CD14-positive monocyte (primary cell): ENCODE measurements at regions not wholly inside any gene's neighbourhood (a gene's known extent, or its start where the extent isn't known, plus 50 kb on each side); places are given as distances from the start of the nearest gene placed in this dataset.

Source experiments
- DNase-seq, 3 donors: peaks; one replicate each; pipeline ENCODE4 v3.0.0-alpha.2; 2011 to 2022
- H2AFZ ChIP-seq: 2 replicates; pipeline ENCODE4 v1.6.0; 2012; ENCODE audit warnings: mild to moderate bottlenecking, low read depth, low read length, inconsistent platforms; ENCODE audit not compliant: insufficient read depth, poor library complexity, severe bottlenecking
- H3K27ac ChIP-seq, 2 donors: 1 replicate in 1 of 2; 2 replicates in 1 of 2; pipeline ENCODE4 v1.5.1; 2012 to 2013; ENCODE audit warnings: low read length in 2 of 2, control low read depth in 1 of 2, inconsistent platforms in 1 of 2, low read depth in 1 of 2, mild to moderate bottlenecking in 1 of 2
- H3K27me3 ChIP-seq, 2 donors: one replicate each; pipeline versions ENCODE4 v1.6.0 to v1.6.1; 2011 to 2013; ENCODE audit warnings: low read length in 2 of 2; ENCODE audit not compliant: control insufficient read depth in 2 of 2, insufficient read depth in 2 of 2
- H3K36me3 ChIP-seq, 2 donors: replicated peaks in 1 of 2; 1 replicate in 1 of 2; 2 replicates in 1 of 2; pipeline versions ENCODE4 v1.5.1 to v1.6.1; 2012 to 2013; ENCODE audit warnings: low read length in 2 of 2, control low read depth in 1 of 2, inconsistent platforms in 1 of 2, mild to moderate bottlenecking in 1 of 2; ENCODE audit not compliant: insufficient read depth in 2 of 2, control insufficient read depth in 1 of 2
- H3K4me1 ChIP-seq, 2 donors: 1 replicate in 1 of 2; 2 replicates in 1 of 2; pipeline versions ENCODE4 v1.5.1 to v1.6.1; 2012 to 2013; ENCODE audit warnings: low read length in 2 of 2, control low read depth in 1 of 2, inconsistent platforms in 1 of 2, mild to moderate bottlenecking in 1 of 2, moderate library complexity in 1 of 2; ENCODE audit not compliant: insufficient read depth in 2 of 2, control insufficient read depth in 1 of 2
- H3K4me2 ChIP-seq: replicated peaks from 2 replicates; pipeline ENCODE3; 2012; ENCODE audit warnings: low read length, moderate library complexity, mild to moderate bottlenecking; ENCODE audit not compliant: poor library complexity, severe bottlenecking; ENCODE audit errors: extremely low read depth
- H3K4me3 ChIP-seq, 3 experiments: fragments of 200-600 bp in 1 of 3; sonication (generic) in 1 of 3; replicated peaks in 1 of 3; 1 replicate in 2 of 3; 2 replicates in 1 of 3; pipeline ENCODE4 v1.5.1; 2011 to 2013; ENCODE audit warnings: low read length in 3 of 3, mild to moderate bottlenecking in 3 of 3, control low read depth in 2 of 3, low read depth in 2 of 3, inconsistent platforms in 1 of 3, moderate library complexity in 1 of 3
- H3K79me2 ChIP-seq: 2 replicates; pipeline ENCODE4 v1.6.0; 2012; ENCODE audit warnings: mild to moderate bottlenecking, control low read depth, inconsistent platforms, low read length, moderate library complexity; ENCODE audit not compliant: insufficient read depth
- H3K9ac ChIP-seq: 2 replicates; pipeline ENCODE4 v1.6.0; 2017; ENCODE audit warnings: low read length, mild to moderate bottlenecking; ENCODE audit not compliant: insufficient read depth, poor library complexity, severe bottlenecking
- H3K9me3 ChIP-seq, 2 donors: replicated peaks in 1 of 2; 1 replicate in 1 of 2; 2 replicates in 1 of 2; pipeline versions ENCODE4 v1.5.1 to v1.6.1; 2012 to 2013; ENCODE audit warnings: low read length in 2 of 2, control low read depth in 1 of 2; ENCODE audit not compliant: control insufficient read depth in 1 of 2, insufficient read depth in 1 of 2
- H4K20me1 ChIP-seq: 2 replicates; pipeline ENCODE4 v1.6.0; 2012; ENCODE audit warnings: mild to moderate bottlenecking, low read length, control low read depth, moderate library complexity; ENCODE audit not compliant: insufficient read depth
- H3K27ac Mint-ChIP-seq, 7 donors: one replicate each; pipeline ENCODE4 v1.8.0; 2020; ENCODE audit warnings: mild to moderate bottlenecking in 7 of 7, mixed read lengths in 7 of 7, moderate library complexity in 6 of 7, inconsistent platforms in 2 of 7
- H3K27me3 Mint-ChIP-seq, 3 donors: one replicate each; pipeline ENCODE4 v1.8.0; 2021 to 2022; ENCODE audit warnings: low read depth in 3 of 3, mild to moderate bottlenecking in 3 of 3, mixed read lengths in 3 of 3, moderate library complexity in 3 of 3, inconsistent platforms in 1 of 3
- H3K36me3 Mint-ChIP-seq, 2 donors: one replicate each; pipeline ENCODE4 v1.8.0; 2020; ENCODE audit warnings: mixed read lengths in 2 of 2, inconsistent platforms in 1 of 2, mild to moderate bottlenecking in 1 of 2
- H3K4me1 Mint-ChIP-seq: one replicate; pipeline ENCODE4 v1.8.0; 2020; ENCODE audit warnings: mild to moderate bottlenecking, mixed read lengths
- H3K4me3 Mint-ChIP-seq, 2 donors: one replicate each; pipeline ENCODE4 v1.8.0; 2020; ENCODE audit warnings: mild to moderate bottlenecking in 2 of 2, mixed read lengths in 2 of 2, moderate library complexity in 1 of 2
- H3K9me3 Mint-ChIP-seq, 7 donors: one replicate each; pipeline ENCODE4 v1.8.0; 2020 to 2022; ENCODE audit warnings: mixed read lengths in 7 of 7, mild to moderate bottlenecking in 6 of 7, moderate library complexity in 6 of 7, inconsistent platforms in 2 of 7
- CTCF ChIP-seq: fragments of 200-600 bp; IDR thresholded peaks from one replicate; pipeline ENCODE4 v1.8.0; 2022; ENCODE audit warnings: antibody characterized with exemption, mild to moderate bottlenecking
- whole genome bisulfite sequencing: methylation state at CpG from one replicate; pipeline ENCODE4 v1.1.5; 2013; ENCODE audit warnings: missing lambda C conversion rate; ENCODE audit not compliant: insufficient coverage; 5-methylcytosine and 5-hydroxymethylcytosine counted together
- intact Hi-C, 2 donors: fragments of 100-400 bp; cut with micrococcal nuclease; formaldehyde crosslinking; loops; one replicate each; pipeline versions ENCODE4 v1.15.0 to v1.15.1; 2023

DNA sequence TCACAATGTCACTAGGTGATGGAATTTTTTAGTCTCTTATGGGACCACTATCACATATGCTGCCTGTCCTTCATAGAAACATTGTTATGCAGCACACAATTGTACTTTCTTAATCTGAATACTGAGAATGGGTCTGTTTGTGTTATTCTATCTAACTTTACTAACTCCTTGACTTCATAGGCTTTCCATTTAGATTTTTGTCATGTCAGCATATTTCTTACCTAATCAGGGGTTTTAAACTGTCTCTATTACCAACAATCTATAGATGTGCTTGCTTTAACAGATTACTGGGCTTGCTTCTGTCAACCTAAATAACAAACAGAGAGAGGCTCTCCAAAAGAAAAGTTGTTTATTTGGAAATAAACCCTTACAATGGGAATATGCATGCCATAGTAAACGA, 289.6 kb upstream of the ZNF804A start:
- intact Hi-C loops, result no loop called here
- Mint-ChIP-seq H3K4me3 (no peak overlapping the region), H3K9me3 (peaks cover 0 to 2% (median 0%) of the 10 kb centered on the region in 7 donors), H3K27ac (no peak overlapping the region), H3K27me3 (peaks cover 0 to 2% (median 0%) of the 10 kb centered on the region in 3 donors), H3K4me1 (no peaks in the 10 kb centered on the region), H3K36me3 (no peaks in the 10 kb centered on the region)
- no peak overlapping the region for H2AFZ ChIP-seq
- WGBS, result no CpG with 5 or more reads among the region's 1 CpG
- no peak overlapping the region for H3K27ac ChIP-seq
- H3K4me3 ChIP-seq, result no peak overlapping the region
- H3K9me3 ChIP-seq, result no peaks in the 10 kb centered on the region
- H3K9ac ChIP-seq, result no peak overlapping the region
- no peaks in the 10 kb centered on the region for H3K4me1 ChIP-seq
- no peaks in the 10 kb centered on the region for H4K20me1 ChIP-seq
- H3K27me3 ChIP-seq, result no peaks in the 10 kb centered on the region
- no peak for TF ChIP-seq CTCF
- no peak overlapping the region for H3K4me2 ChIP-seq
- DNase-seq, result no peak
- no peaks in the 10 kb centered on the region for H3K79me2 ChIP-seq
- H3K36me3 ChIP-seq, result no peaks in the 10 kb centered on the region

GRCh38 chr2:184312970-184313369, 285.4 kb upstream of the ZNF804A start:
- TF ChIP-seq CTCF, result no peak
- Histone ChIP-seq H3K9ac (no peak overlapping the region), H3K4me2 (no peak overlapping the region), H3K27me3 (no peaks in the 10 kb centered on the region), H2AFZ (no peak overlapping the region), H3K4me3 (no peak overlapping the region), H4K20me1 (no peaks in the 10 kb centered on the region), H3K9me3 (no peaks in the 10 kb centered on the region), H3K4me1 (no peaks in the 10 kb centered on the region), H3K27ac (no peak overlapping the region), H3K79me2 (no peaks in the 10 kb centered on the region), H3K36me3 (no peaks in the 10 kb centered on the region)
- Mint-ChIP-seq H3K36me3 (no peaks in the 10 kb centered on the region), H3K4me3 (no peak overlapping the region), H3K27ac (no peak overlapping the region), H3K4me1 (no peaks in the 10 kb centered on the region), H3K27me3 (peaks cover 0 to 2% (median 0%) of the 10 kb centered on the region in 3 donors), H3K9me3 (peaks cover 0 to 7% (median 2%) of the 10 kb centered on the region in 7 donors)
- intact Hi-C loops, result no loop called here
- no peak for DNase-seq
- 93% methylated on average over 5 of the region's 7 CpGs for WGBS
